ENCODE measurements at regions not wholly inside any gene's neighbourhood (a gene's known extent, or its start where the extent isn't known, plus 50 kb on each side); places are given as distances from the start of the nearest gene placed in this dataset.
"Not testable (repeated sequence)": the region's sequence is repeated elsewhere in the genome, so short reads cannot be mapped to it uniquely, and the experiment has no call there.

- no peak for DNase-seq
These were observed 418.7 kb downstream of the KCNJ2 start for GRCh38 chr17:70588003-70588402.

GRCh38 chr17:70597774-70598173 is 428.4 kb downstream of the KCNJ2 start:
- no peak for DNase-seq

- no peak for DNase-seq
These were observed 429.9 kb downstream of the KCNJ2 start for GRCh38 chr17:70599198-70599597.

- not testable (repeated sequence) for DNase-seq
These were observed 430.6 kb downstream of the KCNJ2 start for GRCh38 chr17:70599945-70600344.

- no peak for DNase-seq
These were observed 433.9 kb downstream of the KCNJ2 start for GRCh38 chr17:70603226-70603625.

GRCh38 chr17:70604854-70605253 is 435.5 kb downstream of the KCNJ2 start:
- DNase-seq = no peak

- no peak for DNase-seq
These were observed 436.8 kb downstream of the KCNJ2 start for GRCh38 chr17:70606086-70606485.

- DNase-seq = no peak
These were observed 438.9 kb downstream of the KCNJ2 start for GRCh38 chr17:70608193-70608592.

- DNase-seq = no peak
These were observed 439.6 kb downstream of the KCNJ2 start for GRCh38 chr17:70608957-70609356.

- DNase-seq = no peak
These were observed 440.2 kb downstream of the KCNJ2 start for GRCh38 chr17:70609566-70609965.

- no peak for DNase-seq
These were observed 440.8 kb downstream of the KCNJ2 start for GRCh38 chr17:70610161-70610560.

GRCh38 chr17:70613681-70614080 is 444.3 kb downstream of the KCNJ2 start:
- no peak for DNase-seq

- DNase-seq = no peak
These were observed 446.5 kb downstream of the KCNJ2 start for GRCh38 chr17:70615831-70616230.

- peak; percentile 4 for DNase-seq
These were observed 449.3 kb downstream of the KCNJ2 start for GRCh38 chr17:70618641-70619040.

- peak; percentile 11 for DNase-seq
These were observed 452.2 kb downstream of the KCNJ2 start for GRCh38 chr17:70621566-70621965.

GRCh38 chr17:70622368-70623260 is 453.3 kb downstream of the KCNJ2 start:
- peak; percentile 12 for DNase-seq

- DNase-seq = no peak
These were observed 454.9 kb downstream of the KCNJ2 start for GRCh38 chr17:70624211-70624610.

- DNase-seq = no peak
These were observed 460.6 kb downstream of the KCNJ2 start for GRCh38 chr17:70629902-70630301.

GRCh38 chr17:70636517-70637133 is 467.3 kb downstream of the KCNJ2 start:
- peak; percentile 45 for DNase-seq

- DNase-seq = no peak
These were observed 472.7 kb downstream of the KCNJ2 start for GRCh38 chr17:70642059-70642458.

- DNase-seq = no peak
These were observed 474.8 kb downstream of the KCNJ2 start for GRCh38 chr17:70644096-70644495.

GRCh38 chr17:70646673-70647072 is 477.3 kb downstream of the KCNJ2 start:
- DNase-seq = no peak

- no peak for DNase-seq
These were observed 478.8 kb downstream of the KCNJ2 start for GRCh38 chr17:70648166-70648565.
